ENCODE measurements at regions not wholly inside any gene's neighbourhood (a gene's known extent, or its start where the extent isn't known, plus 50 kb on each side); places are given as distances from the start of the nearest gene placed in this dataset.

- TF ChIP-seq CTCF (IDR thresholded peaks at IDR 0.05 in 8 of 11, conservative IDR thresholded peaks at IDR 0.05 in 3 of 11) = no peak
- no peak for TF ChIP-seq POLR2AphosphoS5 (IDR thresholded peaks at IDR 0.05)
- TF ChIP-seq POLR2A (IDR thresholded peaks at IDR 0.05) = no peak
These were observed 1427.5 kb downstream of the ADGRL3 start for GRCh38 chr4:62627671-62628070.
